ENCODE measurements at regions not wholly inside any gene's neighbourhood (a gene's known extent, or its start where the extent isn't known, plus 50 kb on each side); places are given as distances from the start of the nearest gene placed in this dataset.

GRCh38 chr2:163205589-163206254, 367.2 kb upstream of the KCNH7 start:
- TF ChIP-seq CTCF (IDR thresholded peaks at IDR 0.05; ENCODE audit: low read depth, low read length) (no peak), EZH2phosphoT487 (IDR thresholded peaks at IDR 0.05; ENCODE audit: low read depth) (no peak)

All from OCI-LY3 (cell line).